ENCODE measurements at regions not wholly inside any gene's neighbourhood (a gene's known extent, or its start where the extent isn't known, plus 50 kb on each side); places are given as distances from the start of the nearest gene placed in this dataset.
A peak's percentile ranks its signal among the peaks of the same experiment; 100 is the strongest.

DNA sequence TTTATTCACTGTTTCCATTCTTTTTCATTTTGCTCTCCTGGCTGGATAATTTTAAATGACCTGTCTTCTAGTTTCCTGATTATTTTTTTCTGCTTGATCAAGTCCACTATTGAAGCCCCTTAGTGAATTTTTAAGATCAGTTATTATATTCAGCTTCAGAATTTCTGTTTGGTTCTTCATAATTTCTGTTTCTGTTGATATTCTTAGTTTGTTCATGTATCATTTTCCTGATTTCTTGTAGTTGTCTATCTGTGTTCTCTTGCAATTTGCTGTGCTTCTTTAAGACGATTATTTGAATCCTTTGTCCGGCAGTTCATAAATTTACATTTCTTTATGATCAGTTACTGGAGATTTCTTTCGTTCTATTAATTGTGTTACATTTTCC, 75.2 kb upstream of the CCDC71L start:
- no peak overlapping the region for H3K18ac ChIP-seq (ENCODE audit: insufficient read length, low read depth, low read length)
- no peaks in the 10 kb centered on the region; the same call in 1 of the 2 replicates for H3K27me3 Mint-ChIP-seq (ENCODE audit: low read depth)
- no peak overlapping the region for H2BK12ac ChIP-seq (ENCODE audit: insufficient read length, low read depth, low read length)
- no peak overlapping the region for H3K9ac ChIP-seq (ENCODE audit: extremely low read depth, insufficient read length, low read length)
- no peak overlapping the region for H4K8ac ChIP-seq (replicated peaks; ENCODE audit: insufficient read length, low read depth, low read length)
- H3T11ph ChIP-seq (ENCODE audit: low read length), result no peak overlapping the region
- H3K4me3 Mint-ChIP-seq, result no peak overlapping the region
- H3K23ac ChIP-seq (ENCODE audit: insufficient read length, low read depth, low read length), result no peak overlapping the region
- no peak overlapping the region for H2BK20ac ChIP-seq (ENCODE audit: low read depth, low read length, poor library complexity, severe bottlenecking)
- H3K9me3 Mint-ChIP-seq, result peaks cover 6 to 10% of the 10 kb centered on the region in 2 experiments; a peak in 4 of 5 replicates
- H3K27ac Mint-ChIP-seq, result peak overlapping the region in 2 of 3 experiments; percentile 56 to 77; a peak in 4 of 7 replicates
- no peak overlapping the region for H2BK120ac ChIP-seq (ENCODE audit: low read depth, low read length, poor library complexity, severe bottlenecking)
- H2BK5ac ChIP-seq (ENCODE audit: insufficient read length, low read length), result no peak overlapping the region
- H3K56ac ChIP-seq (ENCODE audit: insufficient read length, low read depth, low read length), result no peak overlapping the region
- WGBS (ENCODE audit: extremely low coverage, insufficient read length, low lambda C conversion rate), result no CpG with 5 or more reads among the region's 3 CpGs
- no peaks in the 10 kb centered on the region for H3K79me2 ChIP-seq (ENCODE audit: insufficient read depth, low read length)
- no peak overlapping the region for H2AFZ ChIP-seq (ENCODE audit: low read length)
- no peaks in the 10 kb centered on the region for H3K23me2 ChIP-seq (ENCODE audit: insufficient read length, low read depth, low read length, poor library complexity, severe bottlenecking)
- H2BK15ac ChIP-seq (ENCODE audit: low read depth, low read length), result no peak overlapping the region
- no peaks in the 10 kb centered on the region for H3K27me3 ChIP-seq (ENCODE audit: insufficient read depth, low read length)
- H4K20me1 ChIP-seq (ENCODE audit: control insufficient read depth, insufficient read depth, insufficient read length), result no peaks in the 10 kb centered on the region
- no peak overlapping the region for H4K91ac ChIP-seq (ENCODE audit: insufficient read length, low read depth, low read length)
- H3K4ac ChIP-seq (ENCODE audit: low read depth, low read length), result no peak overlapping the region
- peaks cover 0 to 8% (median 3%) of the 10 kb centered on the region in 3 experiments; a peak in 2 of 7 replicates for H3K36me3 Mint-ChIP-seq (ENCODE audit: insufficient read depth in 1 of 3, low read depth in 3 of 3)
- peaks cover 12 to 14% of the 10 kb centered on the region in 2 experiments for H3K4me1 Mint-ChIP-seq
- no peak overlapping the region for H3K4me2 ChIP-seq (ENCODE audit: insufficient read depth, insufficient read length, low read length)
- H3K4me1 ChIP-seq (ENCODE audit: insufficient read depth, low read length), result peaks cover 3% of the 10 kb centered on the region; the same call in 1 of the 2 replicates
- no peaks in the 10 kb centered on the region for H3K9me3 ChIP-seq (ENCODE audit: control insufficient read depth, low read depth, low read length)
- H2AK5ac ChIP-seq (ENCODE audit: insufficient read length, low read length), result no peak overlapping the region
- no peak overlapping the region for H4K5ac ChIP-seq (ENCODE audit: insufficient read length, low read depth, low read length)
- TF ChIP-seq, protein P1, sequence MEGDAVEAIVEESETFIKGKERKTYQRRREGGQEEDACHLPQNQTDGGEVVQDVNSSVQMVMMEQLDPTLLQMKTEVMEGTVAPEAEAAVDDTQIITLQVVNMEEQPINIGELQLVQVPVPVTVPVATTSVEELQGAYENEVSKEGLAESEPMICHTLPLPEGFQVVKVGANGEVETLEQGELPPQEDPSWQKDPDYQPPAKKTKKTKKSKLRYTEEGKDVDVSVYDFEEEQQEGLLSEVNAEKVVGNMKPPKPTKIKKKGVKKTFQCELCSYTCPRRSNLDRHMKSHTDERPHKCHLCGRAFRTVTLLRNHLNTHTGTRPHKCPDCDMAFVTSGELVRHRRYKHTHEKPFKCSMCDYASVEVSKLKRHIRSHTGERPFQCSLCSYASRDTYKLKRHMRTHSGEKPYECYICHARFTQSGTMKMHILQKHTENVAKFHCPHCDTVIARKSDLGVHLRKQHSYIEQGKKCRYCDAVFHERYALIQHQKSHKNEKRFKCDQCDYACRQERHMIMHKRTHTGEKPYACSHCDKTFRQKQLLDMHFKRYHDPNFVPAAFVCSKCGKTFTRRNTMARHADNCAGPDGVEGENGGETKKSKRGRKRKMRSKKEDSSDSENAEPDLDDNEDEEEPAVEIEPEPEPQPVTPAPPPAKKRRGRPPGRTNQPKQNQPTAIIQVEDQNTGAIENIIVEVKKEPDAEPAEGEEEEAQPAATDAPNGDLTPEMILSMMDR (conservative IDR thresholded peaks at IDR 0.05), result no peak
- H3K14ac ChIP-seq (ENCODE audit: insufficient read depth, low read length), result no peak overlapping the region
- H3K27ac ChIP-seq (ENCODE audit: insufficient read length, low read depth, low read length), result no peak overlapping the region
- DNase-seq, result no peak
- no peaks in the 10 kb centered on the region for H3K79me1 ChIP-seq (ENCODE audit: insufficient read depth, low read depth, low read length, poor library complexity, severe bottlenecking)
